DOHH2 (cell line): ENCODE measurements at regions not wholly inside any gene's neighbourhood (a gene's known extent, or its start where the extent isn't known, plus 50 kb on each side); places are given as distances from the start of the nearest gene placed in this dataset.

Experiments
- H3F3A ChIP-seq: fragments of 200-600 bp; sonication (generic), shearing (Covaris generic); 2 replicates; pipeline ENCODE4 v1.6.0; 2016; ENCODE audit warnings: antibody characterized with exemption, mild to moderate bottlenecking; ENCODE audit not compliant: control insufficient read depth, insufficient read depth
- H3K27ac ChIP-seq: fragments of 200-600 bp; sonication (generic); 2 replicates; pipeline ENCODE4 v1.5.1; 2014; ENCODE audit warnings: low read depth, mild to moderate bottlenecking, low read length, moderate library complexity
- H3K27me3 ChIP-seq: fragments of 200-600 bp; sonication (generic); 2 replicates; pipeline ENCODE4 v1.6.1; 2014; ENCODE audit warnings: mild to moderate bottlenecking, low read length, mixed read lengths; ENCODE audit not compliant: control insufficient read depth
- H3K36me3 ChIP-seq: fragments of 200-600 bp; sonication (generic); 2 replicates; pipeline ENCODE4 v1.6.1; 2014; ENCODE audit warnings: mild to moderate bottlenecking, low read length, moderate library complexity, mixed read lengths; ENCODE audit not compliant: control insufficient read depth
- H3K4me1 ChIP-seq: fragments of 200-600 bp; sonication (generic); 2 replicates; pipeline ENCODE4 v1.6.1; 2014; ENCODE audit warnings: mild to moderate bottlenecking, low read length, mixed read lengths; ENCODE audit not compliant: control insufficient read depth
- H3K4me2 ChIP-seq: fragments of 200-600 bp; sonication (generic); 2 replicates; pipeline ENCODE4 v1.6.0; 2014; ENCODE audit warnings: mild to moderate bottlenecking, low read length, moderate library complexity
- H3K4me3 ChIP-seq: fragments of 200-600 bp; sonication (generic); 2 replicates; pipeline ENCODE4 v1.5.1; 2014; ENCODE audit warnings: mild to moderate bottlenecking, low read length, mixed read lengths
- H3K79me2 ChIP-seq: fragments of 200-600 bp; sonication (generic); 2 replicates; pipeline ENCODE4 v1.6.1; 2014; ENCODE audit warnings: mild to moderate bottlenecking, low read length, mixed read lengths; ENCODE audit not compliant: control insufficient read depth
- H3K9me2 ChIP-seq: fragments of 200-600 bp; sonication (generic); replicated peaks from 2 replicates; pipeline ENCODE4 v1.6.1; 2014; ENCODE audit warnings: mild to moderate bottlenecking, low read length, mixed read lengths; ENCODE audit not compliant: control insufficient read depth
- H3K9me3 ChIP-seq: fragments of 200-600 bp; sonication (generic); 2 replicates; pipeline ENCODE4 v1.6.1; 2014; ENCODE audit warnings: antibody characterized with exemption, low read length, mixed read lengths; ENCODE audit not compliant: control insufficient read depth, insufficient read depth
- H4K20me1 ChIP-seq: fragments of 200-600 bp; sonication (generic); 2 replicates; pipeline ENCODE4 v1.6.0; 2014; ENCODE audit warnings: low read depth, mild to moderate bottlenecking, antibody characterized with exemption, low read length, moderate library complexity; ENCODE audit not compliant: control insufficient read depth, insufficient read depth
- CTCF ChIP-seq: fragments of 200-600 bp; sonication (generic); IDR thresholded peaks from one replicate; pipeline ENCODE4 v1.5.1; 2014; ENCODE audit warnings: antibody characterized with exemption, mild to moderate bottlenecking, low read depth, low read length; ENCODE audit not compliant: poor library complexity, severe bottlenecking
- EZH2phosphoT487 ChIP-seq: fragments of 200-600 bp; sonication (generic); IDR thresholded peaks from 2 replicates; pipeline ENCODE4 v1.6.1; 2017; ENCODE audit warnings: borderline replicate concordance, mild to moderate bottlenecking, antibody characterized with exemption, low read length, moderate library complexity, mixed read lengths

- H3K27ac ChIP-seq, result no peak overlapping the region
- no peaks in the 10 kb centered on the region for H3F3A ChIP-seq
- TF ChIP-seq EZH2phosphoT487 (no peak), CTCF (no peak)
- no peak overlapping the region for H3K4me3 ChIP-seq
- H3K36me3 ChIP-seq, result no peaks in the 10 kb centered on the region
- H3K27me3 ChIP-seq, result no peaks in the 10 kb centered on the region
- no peaks in the 10 kb centered on the region for H3K9me2 ChIP-seq
- no peaks in the 10 kb centered on the region for H3K9me3 ChIP-seq
- H4K20me1 ChIP-seq, result no peaks in the 10 kb centered on the region
- no peak overlapping the region for H3K4me2 ChIP-seq
- no peaks in the 10 kb centered on the region for H3K4me1 ChIP-seq
- H3K79me2 ChIP-seq, result no peaks in the 10 kb centered on the region
These were observed 532.9 kb upstream of the TSPY4 start for GRCh38 chrY:8804317-8804716.

GRCh38 chrY:8807648-8808408 lies 529.4 kb upstream of the TSPY4 start:
- Histone ChIP-seq H3K4me3 (no peak overlapping the region), H3K27me3 (no peaks in the 10 kb centered on the region), H3K79me2 (no peaks in the 10 kb centered on the region), H3K36me3 (no peaks in the 10 kb centered on the region), H3K4me2 (no peak overlapping the region), H4K20me1 (no peaks in the 10 kb centered on the region), H3K9me3 (no peaks in the 10 kb centered on the region), H3K4me1 (no peaks in the 10 kb centered on the region), H3F3A (no peaks in the 10 kb centered on the region), H3K9me2 (no peaks in the 10 kb centered on the region), H3K27ac (no peak overlapping the region)
- TF ChIP-seq CTCF (no peak), EZH2phosphoT487 (no peak)

- no peaks in the 10 kb centered on the region for H3K9me2 ChIP-seq
- H3K4me2 ChIP-seq, result no peak overlapping the region
- no peaks in the 10 kb centered on the region for H3K9me3 ChIP-seq
These were observed 528.7 kb upstream of the TSPY4 start for GRCh38 chrY:8808611-8809010.

More at GRCh38 chrY:8808611-8809010, 528.7 kb upstream of the TSPY4 start:
- Histone ChIP-seq H4K20me1 (no peaks in the 10 kb centered on the region), H3K79me2 (no peaks in the 10 kb centered on the region), H3K27me3 (no peaks in the 10 kb centered on the region), H3K27ac (no peak overlapping the region), H3K4me1 (no peaks in the 10 kb centered on the region), H3K4me3 (no peak overlapping the region), H3F3A (no peaks in the 10 kb centered on the region), H3K36me3 (no peaks in the 10 kb centered on the region)
- no peak for TF ChIP-seq EZH2phosphoT487
- peak; percentile 15 for TF ChIP-seq CTCF
